ENCODE measurements at regions not wholly inside any gene's neighbourhood (a gene's known extent, or its start where the extent isn't known, plus 50 kb on each side); places are given as distances from the start of the nearest gene placed in this dataset.

DNA sequence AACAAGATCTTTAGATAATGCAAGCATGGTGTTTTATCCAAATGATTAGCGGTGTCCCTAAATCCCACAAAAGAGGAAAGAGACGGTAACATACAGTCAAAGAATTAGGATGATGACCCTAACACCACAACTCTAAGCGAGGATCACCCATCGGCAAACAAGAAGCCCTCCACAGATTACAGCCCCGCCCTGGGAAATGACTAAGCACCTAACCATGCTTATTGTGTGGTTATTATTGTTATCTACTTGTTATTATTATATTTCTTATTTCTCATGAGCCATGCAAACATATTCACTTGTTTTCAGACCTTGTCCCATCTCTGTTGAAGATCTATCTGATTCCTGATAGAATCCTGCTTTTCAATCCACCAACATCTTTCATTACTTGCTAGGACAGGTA is 651.3 kb downstream of the NYAP2 start:
- Mint-ChIP-seq H3K4me3 (no peak overlapping the region), H3K36me3 (ENCODE audit: low read depth) (no peaks in the 10 kb centered on the region), H3K4me1 (ENCODE audit: low read depth) (no peaks in the 10 kb centered on the region), H3K27ac (no peak overlapping the region), H3K27me3 (peaks cover 10% of the 10 kb centered on the region), H3K9me3 (no peaks in the 10 kb centered on the region)

DNA sequence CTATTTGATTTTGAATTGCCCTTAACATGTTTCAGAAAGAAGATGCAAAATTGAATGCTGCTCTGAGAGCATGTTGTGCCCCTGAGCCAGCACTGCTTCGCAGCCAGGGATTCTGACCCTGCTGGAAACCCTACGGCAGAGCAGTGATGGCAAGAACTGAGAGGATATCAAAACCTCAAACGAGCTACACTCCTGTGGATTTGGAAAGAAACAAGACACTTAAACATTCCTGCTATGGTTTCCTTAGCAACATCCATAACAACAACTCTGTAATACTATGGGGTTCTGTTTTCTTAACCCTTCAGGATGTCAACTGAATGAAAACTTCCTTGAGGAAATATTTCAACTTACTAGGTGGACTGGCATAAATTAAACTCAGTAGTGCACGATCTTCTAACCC is 649.1 kb downstream of the NYAP2 start:
- H3K4me3 Mint-ChIP-seq, result no peak overlapping the region
- H3K36me3 Mint-ChIP-seq (ENCODE audit: low read depth), result no peaks in the 10 kb centered on the region

DNA sequence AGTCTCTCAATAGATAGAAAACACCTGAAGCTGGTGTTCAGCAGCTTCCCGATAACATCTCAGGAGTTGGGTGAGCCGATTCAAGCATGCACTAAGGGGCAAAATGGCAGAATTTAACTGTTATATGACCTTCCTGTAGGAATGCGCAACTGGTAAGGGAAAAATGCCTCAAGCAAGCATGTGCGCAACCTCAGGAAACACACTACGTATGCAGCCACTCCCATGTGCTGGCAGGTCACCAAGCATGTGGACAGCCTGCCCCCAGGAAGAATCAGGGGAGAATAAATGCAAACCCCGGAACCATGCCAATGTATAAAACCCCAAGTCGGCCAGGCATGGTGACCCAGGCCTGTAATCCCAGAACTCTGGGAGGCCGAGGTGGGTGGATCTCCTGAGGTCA is 645.6 kb downstream of the NYAP2 start:
- Mint-ChIP-seq H3K27ac (no peak overlapping the region), H3K4me1 (ENCODE audit: low read depth) (no peaks in the 10 kb centered on the region), H3K36me3 (ENCODE audit: low read depth) (no peaks in the 10 kb centered on the region), H3K9me3 (no peaks in the 10 kb centered on the region), H3K27me3 (peaks cover 32% of the 10 kb centered on the region), H3K4me3 (no peak overlapping the region)

More for the DNA sequence above, 649.1 kb downstream of the NYAP2 start:
- H3K9me3 Mint-ChIP-seq, result no peaks in the 10 kb centered on the region
- H3K27ac Mint-ChIP-seq, result no peak overlapping the region
- H3K27me3 Mint-ChIP-seq, result peaks cover 24% of the 10 kb centered on the region
- no peaks in the 10 kb centered on the region for H3K4me1 Mint-ChIP-seq (ENCODE audit: low read depth)

DNA sequence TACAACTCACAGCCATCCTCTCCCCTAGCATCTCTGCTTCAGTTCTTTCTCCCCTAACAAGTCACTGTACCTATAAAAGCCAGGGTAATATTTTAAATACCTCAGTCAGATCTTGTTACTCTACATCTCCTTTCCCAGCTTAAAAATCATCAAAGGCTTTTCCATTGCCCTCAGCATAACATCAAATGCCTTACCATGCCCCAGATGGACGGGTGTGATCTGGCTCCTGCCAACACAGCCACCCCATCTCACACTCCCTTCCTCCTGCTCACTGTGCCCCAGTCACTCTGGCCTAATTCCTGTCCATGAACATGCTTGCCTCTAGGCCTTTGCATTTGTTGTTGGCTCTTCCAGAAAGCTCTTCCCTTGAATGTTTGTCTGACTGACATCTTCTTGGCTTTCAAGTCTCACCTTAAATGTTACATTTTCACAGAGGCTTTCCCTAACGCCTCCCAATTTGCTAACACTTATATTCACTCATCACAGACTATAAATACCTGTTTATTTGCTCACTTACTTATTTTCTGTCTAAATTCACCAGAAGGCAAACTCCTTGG is 640.9 kb downstream of the NYAP2 start:
- Mint-ChIP-seq H3K9me3 (peaks cover 5% of the 10 kb centered on the region), H3K27me3 (peaks cover 45% of the 10 kb centered on the region), H3K36me3 (ENCODE audit: low read depth) (no peaks in the 10 kb centered on the region), H3K4me1 (ENCODE audit: low read depth) (no peaks in the 10 kb centered on the region), H3K4me3 (no peak overlapping the region), H3K27ac (no peak overlapping the region)

DNA sequence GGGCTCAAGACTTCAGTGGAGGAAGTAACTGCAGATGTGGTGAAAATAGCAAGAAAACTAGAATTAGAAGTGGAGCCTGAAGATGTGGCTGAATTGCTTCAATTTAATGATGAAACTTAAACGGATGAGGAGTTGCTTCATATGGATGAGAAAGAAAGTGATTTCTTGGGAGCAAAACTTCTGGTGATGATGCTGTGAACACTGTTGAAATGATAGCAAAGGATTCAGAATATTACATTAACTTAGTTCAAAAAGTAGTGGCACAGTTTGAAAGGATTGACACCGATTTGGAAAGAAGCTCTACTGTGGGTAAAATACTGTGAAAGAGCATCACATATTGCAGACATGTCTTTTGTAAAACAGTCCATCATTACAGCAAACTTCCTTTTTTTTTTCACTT is 638.0 kb downstream of the NYAP2 start:
- Mint-ChIP-seq H3K4me1 (ENCODE audit: low read depth) (peaks cover 2% of the 10 kb centered on the region), H3K36me3 (ENCODE audit: low read depth) (no peaks in the 10 kb centered on the region), H3K9me3 (peaks cover 5% of the 10 kb centered on the region), H3K4me3 (no peak overlapping the region), H3K27ac (no peak overlapping the region), H3K27me3 (peaks cover 52% of the 10 kb centered on the region)

DNA sequence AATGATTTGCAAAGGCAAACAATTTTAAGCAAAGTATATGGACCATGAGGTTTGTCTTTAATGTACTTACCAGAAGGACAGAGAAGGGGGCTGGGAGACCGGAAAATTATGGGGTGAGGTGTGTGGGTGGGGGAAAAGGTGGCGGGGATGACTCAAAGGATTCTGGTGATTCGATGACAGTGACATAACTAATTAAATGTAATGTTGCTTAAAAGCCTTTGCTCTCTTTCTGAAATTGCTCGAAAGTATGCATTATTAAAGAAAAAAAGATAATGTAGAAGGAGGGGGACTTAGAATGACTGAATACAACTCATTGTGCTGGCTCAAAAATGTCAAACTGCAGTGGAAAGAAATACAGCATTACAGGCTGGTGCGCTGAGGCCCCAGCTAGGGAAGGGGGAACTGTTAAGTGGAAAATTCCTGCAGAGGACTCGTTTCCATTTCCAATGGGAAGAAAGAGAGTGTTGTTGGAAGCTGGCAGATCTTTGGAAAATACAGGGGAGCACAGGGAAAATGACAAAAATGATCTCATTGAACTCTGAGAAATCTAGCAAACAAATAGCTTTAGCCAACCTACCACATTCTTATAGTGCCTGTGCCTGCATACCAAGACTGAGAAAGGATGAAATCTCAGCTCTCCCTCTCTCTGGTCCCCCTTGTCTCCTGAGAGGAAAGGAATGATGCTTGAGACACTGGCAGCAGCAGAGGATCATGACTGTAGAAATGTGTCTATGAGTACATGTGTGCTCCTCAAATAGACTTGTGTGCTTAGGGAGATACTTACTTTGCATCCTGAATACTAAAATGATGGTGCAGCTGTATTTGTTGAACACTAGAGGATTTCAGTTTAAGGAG is 632.4 kb downstream of the NYAP2 start:
- no peaks in the 10 kb centered on the region for H3K9me3 Mint-ChIP-seq
- no peaks in the 10 kb centered on the region for H3K36me3 Mint-ChIP-seq (ENCODE audit: low read depth)
- H3K27me3 Mint-ChIP-seq, result peaks cover 61% of the 10 kb centered on the region
- H3K4me3 Mint-ChIP-seq, result peak overlapping the region; percentile 78
- H3K27ac Mint-ChIP-seq, result peak overlapping the region; percentile 63
- peaks cover 39% of the 10 kb centered on the region for H3K4me1 Mint-ChIP-seq (ENCODE audit: low read depth)

DNA sequence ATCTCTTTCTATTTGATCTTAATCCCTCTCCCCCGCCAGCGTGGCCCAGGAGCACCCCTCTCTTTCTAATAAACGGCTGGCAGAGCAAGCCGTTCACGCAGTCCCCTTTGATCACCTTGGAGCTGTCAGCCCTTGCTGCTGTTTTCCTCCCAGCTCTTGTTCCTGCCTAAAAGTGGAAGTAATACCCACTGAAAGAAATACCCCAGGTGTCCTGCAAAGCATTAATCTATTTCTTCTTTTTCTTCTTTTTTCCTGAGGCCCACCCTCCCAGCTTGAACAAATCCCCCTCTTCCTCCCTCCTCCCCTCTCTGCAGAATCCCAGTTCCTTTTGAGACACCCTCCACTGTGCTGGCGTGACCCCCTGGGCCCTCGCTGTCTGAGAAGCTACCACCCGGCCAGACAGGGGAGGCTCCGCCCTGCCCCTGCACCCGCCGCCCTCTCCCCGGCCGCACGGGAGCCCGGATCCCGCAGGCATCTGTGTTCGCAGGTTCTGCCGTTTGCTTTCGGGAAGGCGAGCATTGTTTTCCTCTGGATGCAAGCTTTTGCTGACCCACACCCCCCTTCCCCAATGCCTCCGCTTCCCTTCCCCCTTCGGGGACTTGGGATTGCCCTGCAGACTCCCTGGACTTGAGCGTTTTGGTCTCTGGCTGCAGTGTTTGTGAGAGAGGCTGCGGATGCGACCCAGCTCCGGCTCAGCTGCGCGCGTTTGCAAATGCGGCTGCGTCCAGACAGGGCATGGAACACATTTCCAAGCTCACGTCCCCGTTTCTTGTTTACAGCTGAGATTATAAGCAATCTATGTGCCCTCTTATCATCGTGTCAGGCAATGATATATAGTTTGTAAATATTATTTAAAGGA is 631.5 kb downstream of the NYAP2 start:
- Mint-ChIP-seq H3K36me3 (ENCODE audit: low read depth) (no peaks in the 10 kb centered on the region), H3K4me1 (ENCODE audit: low read depth) (peaks cover 45% of the 10 kb centered on the region), H3K27me3 (peaks cover 55% of the 10 kb centered on the region), H3K27ac (peak overlapping the region; percentile 63), H3K9me3 (no peaks in the 10 kb centered on the region), H3K4me3 (peak overlapping the region; percentile 78)

DNA sequence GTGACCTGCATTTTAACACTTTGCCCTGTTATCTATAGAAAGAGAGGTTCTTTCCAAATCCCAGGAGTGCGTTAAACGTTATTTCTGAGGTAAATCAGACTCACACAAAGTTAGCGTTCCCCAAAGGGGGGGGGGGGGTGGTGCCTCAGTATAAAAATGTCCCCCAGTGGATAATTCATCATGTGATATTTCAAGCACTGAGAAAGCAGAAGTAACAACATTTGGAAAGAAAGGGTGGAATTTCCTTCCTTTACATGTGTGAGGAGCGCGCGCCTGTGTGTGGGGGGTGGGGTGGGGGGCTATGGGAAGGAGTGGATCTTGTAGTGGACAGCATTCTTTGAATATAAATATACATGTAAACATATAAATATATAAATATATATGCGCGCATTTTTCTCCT is 630.9 kb downstream of the NYAP2 start:
- Mint-ChIP-seq H3K27me3 (peaks cover 49% of the 10 kb centered on the region), H3K27ac (no peak overlapping the region), H3K4me1 (ENCODE audit: low read depth) (peaks cover 45% of the 10 kb centered on the region), H3K36me3 (ENCODE audit: low read depth) (no peaks in the 10 kb centered on the region), H3K4me3 (peak overlapping the region; percentile 78), H3K9me3 (no peaks in the 10 kb centered on the region)

DNA sequence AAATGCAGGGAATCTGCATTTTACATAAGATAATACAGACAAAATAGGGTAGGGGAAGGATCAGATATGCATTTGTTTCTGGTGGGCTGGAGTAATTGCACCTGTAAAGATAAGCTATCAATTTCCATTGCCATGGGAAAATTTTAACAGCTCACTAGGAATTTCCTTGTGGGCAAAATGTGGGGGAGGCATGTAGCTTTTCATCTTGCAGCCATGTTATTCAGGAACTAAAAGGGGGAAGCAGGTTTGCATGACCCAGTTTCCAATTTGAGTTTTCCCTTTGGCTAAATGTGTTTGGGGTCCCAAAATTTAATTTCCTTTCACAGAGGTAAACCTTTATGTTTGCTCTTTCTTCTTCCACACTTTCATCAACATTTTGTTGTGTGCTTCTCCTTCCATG is 624.4 kb downstream of the NYAP2 start:
- H3K4me1 Mint-ChIP-seq (ENCODE audit: low read depth), result peaks cover 29% of the 10 kb centered on the region
- peaks cover 9% of the 10 kb centered on the region for H3K9me3 Mint-ChIP-seq
- no peak overlapping the region for H3K27ac Mint-ChIP-seq
- no peak overlapping the region for H3K4me3 Mint-ChIP-seq
- H3K27me3 Mint-ChIP-seq, result peaks cover 22% of the 10 kb centered on the region
- H3K36me3 Mint-ChIP-seq (ENCODE audit: low read depth), result peaks cover 3% of the 10 kb centered on the region

DNA sequence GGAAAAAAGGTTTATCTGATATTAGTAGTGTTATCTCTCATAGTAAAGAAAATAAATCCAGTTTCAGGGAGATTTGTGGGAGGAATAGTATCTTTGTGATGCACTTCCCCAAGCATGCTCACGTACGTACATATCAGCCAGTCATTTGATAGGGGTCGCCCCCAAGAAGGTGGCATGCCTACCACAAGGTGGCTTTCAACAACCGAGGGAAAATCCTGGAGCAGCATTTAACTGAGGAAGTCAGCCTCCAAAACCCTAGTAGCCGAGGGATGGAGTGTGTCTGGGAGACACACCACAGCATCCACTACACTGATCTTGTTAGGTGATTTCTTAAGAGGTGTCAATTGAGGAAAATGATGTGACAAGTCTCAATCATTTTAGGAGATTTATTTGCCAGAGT is 623.9 kb downstream of the NYAP2 start:
- peaks cover 5% of the 10 kb centered on the region for H3K36me3 Mint-ChIP-seq (ENCODE audit: low read depth)

DNA sequence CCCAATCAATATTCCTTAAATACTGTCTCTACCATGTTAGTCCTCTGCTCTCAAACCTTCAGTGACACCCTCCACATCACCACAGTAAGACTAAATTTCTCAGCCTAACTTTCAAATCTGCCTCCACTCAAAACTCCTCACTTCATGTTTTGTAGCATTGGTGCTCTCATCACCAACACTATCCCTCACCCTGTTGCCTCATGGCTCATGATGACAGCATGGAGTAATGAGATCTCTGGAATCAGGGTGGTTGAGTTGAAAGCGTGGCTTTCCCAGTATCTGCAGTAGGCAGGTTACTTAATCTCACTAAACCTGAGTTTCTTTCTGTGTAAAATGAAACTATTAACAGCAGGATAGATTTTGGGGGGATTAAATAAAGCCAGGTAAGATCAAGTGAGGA is 621.4 kb downstream of the NYAP2 start:
- Mint-ChIP-seq H3K27me3 (peaks cover 20% of the 10 kb centered on the region), H3K4me1 (ENCODE audit: low read depth) (peaks cover 24% of the 10 kb centered on the region), H3K27ac (no peak overlapping the region), H3K36me3 (ENCODE audit: low read depth) (peaks cover 5% of the 10 kb centered on the region), H3K9me3 (peaks cover 16% of the 10 kb centered on the region), H3K4me3 (no peak overlapping the region)

More for the DNA sequence above, 623.9 kb downstream of the NYAP2 start:
- Mint-ChIP-seq H3K4me3 (no peak overlapping the region), H3K27ac (no peak overlapping the region), H3K9me3 (peaks cover 10% of the 10 kb centered on the region), H3K27me3 (peaks cover 17% of the 10 kb centered on the region), H3K4me1 (ENCODE audit: low read depth) (peaks cover 28% of the 10 kb centered on the region)

DNA sequence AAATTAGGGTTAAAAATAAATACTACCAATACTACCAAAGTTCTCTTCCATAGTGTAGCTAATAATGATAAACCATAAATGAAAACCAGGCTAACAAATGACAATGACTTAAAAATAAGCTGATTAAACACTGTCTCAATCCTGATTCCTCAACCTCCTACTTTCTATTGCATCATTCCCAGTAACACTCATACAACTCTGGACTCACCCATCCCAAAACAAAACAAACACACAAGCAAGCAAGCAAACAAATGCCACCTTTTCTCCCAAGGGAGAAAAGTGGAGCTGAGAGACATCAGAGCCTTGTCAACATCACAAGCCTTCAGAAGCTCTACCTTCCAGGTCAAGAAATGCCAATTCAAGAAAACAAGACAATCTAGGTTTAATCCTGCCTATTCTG is 620.7 kb downstream of the NYAP2 start:
- H3K36me3 Mint-ChIP-seq (ENCODE audit: low read depth), result peaks cover 5% of the 10 kb centered on the region
- H3K27me3 Mint-ChIP-seq, result peaks cover 23% of the 10 kb centered on the region
- peaks cover 24% of the 10 kb centered on the region for H3K4me1 Mint-ChIP-seq (ENCODE audit: low read depth)
- H3K27ac Mint-ChIP-seq, result no peak overlapping the region
- peaks cover 16% of the 10 kb centered on the region for H3K9me3 Mint-ChIP-seq
- H3K4me3 Mint-ChIP-seq, result no peak overlapping the region

DNA sequence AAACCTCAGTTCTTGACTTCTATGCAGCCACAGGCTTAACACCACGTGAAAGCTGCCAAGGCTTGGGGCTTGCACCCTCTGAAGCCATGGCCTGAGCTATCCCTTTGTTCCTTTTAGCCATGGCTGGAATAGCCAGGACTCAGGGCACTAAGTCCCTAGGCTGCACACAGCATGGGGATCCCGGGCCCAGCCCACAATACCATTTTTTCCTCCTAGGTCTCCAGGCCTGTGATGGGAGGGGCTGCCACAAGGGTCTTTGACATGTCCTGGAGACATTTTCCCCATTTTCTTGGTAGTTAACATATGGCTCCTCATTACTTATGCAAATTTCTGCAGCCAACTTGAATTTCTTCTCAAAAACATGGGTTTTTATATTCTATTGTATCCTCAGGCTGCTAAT is 619.1 kb downstream of the NYAP2 start:
- Mint-ChIP-seq H3K4me1 (ENCODE audit: low read depth) (peaks cover 16% of the 10 kb centered on the region), H3K4me3 (no peak overlapping the region), H3K27ac (no peak overlapping the region), H3K36me3 (ENCODE audit: low read depth) (peaks cover 5% of the 10 kb centered on the region), H3K9me3 (peaks cover 10% of the 10 kb centered on the region), H3K27me3 (peaks cover 16% of the 10 kb centered on the region)

DNA sequence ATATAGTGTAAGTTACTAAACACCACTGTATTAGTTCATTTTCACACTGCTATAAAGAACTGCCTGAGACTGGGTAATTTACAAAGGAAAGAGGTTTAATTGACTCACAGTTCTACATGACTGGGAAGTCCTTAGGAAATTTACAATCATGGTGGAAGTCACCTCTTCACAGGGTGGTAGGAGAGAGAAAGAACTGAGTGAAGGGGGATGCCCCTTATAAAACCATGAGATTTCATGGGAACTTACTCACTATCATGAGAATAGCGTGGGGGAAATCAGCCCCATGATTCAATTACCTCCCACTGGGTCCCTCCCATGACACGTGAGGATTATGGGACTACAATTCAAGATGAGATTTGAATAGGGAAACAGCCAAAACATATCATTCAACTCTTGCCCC is 618.0 kb downstream of the NYAP2 start:
- peaks cover 10% of the 10 kb centered on the region for H3K9me3 Mint-ChIP-seq
- H3K27ac Mint-ChIP-seq, result peak overlapping the region; percentile 85
- H3K27me3 Mint-ChIP-seq, result peaks cover 15% of the 10 kb centered on the region

DNA sequence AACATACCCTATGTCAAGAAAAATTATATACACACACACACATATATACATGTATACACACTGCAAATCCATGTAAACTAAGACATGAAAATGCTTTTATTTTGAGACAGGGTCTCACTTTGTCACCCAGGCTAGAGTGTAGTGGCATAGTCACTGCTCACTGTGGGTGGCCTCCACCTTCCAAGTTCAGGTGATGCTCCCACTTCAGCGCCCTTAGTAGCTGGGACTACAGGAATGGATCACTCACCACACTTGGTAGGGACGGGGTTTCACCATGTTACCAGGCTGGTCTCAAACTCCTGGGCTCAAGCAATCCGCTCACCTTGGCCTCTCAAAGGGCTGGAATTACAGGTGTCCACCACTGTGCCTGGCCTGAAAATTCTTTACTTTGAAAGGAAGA is 617.6 kb downstream of the NYAP2 start:
- H3K36me3 Mint-ChIP-seq (ENCODE audit: low read depth), result peaks cover 5% of the 10 kb centered on the region
- no peak overlapping the region for H3K4me3 Mint-ChIP-seq
- peaks cover 19% of the 10 kb centered on the region for H3K27me3 Mint-ChIP-seq
- peaks cover 10% of the 10 kb centered on the region for H3K9me3 Mint-ChIP-seq
- H3K27ac Mint-ChIP-seq, result no peak overlapping the region
- peaks cover 13% of the 10 kb centered on the region for H3K4me1 Mint-ChIP-seq (ENCODE audit: low read depth)

More for the DNA sequence above, 618.0 kb downstream of the NYAP2 start:
- Mint-ChIP-seq H3K36me3 (ENCODE audit: low read depth) (peaks cover 5% of the 10 kb centered on the region), H3K4me1 (ENCODE audit: low read depth) (peaks cover 13% of the 10 kb centered on the region), H3K4me3 (no peak overlapping the region)
